ENCODE measurements at regions not wholly inside any gene's neighbourhood (a gene's known extent, or its start where the extent isn't known, plus 50 kb on each side); places are given as distances from the start of the nearest gene placed in this dataset.

DNA sequence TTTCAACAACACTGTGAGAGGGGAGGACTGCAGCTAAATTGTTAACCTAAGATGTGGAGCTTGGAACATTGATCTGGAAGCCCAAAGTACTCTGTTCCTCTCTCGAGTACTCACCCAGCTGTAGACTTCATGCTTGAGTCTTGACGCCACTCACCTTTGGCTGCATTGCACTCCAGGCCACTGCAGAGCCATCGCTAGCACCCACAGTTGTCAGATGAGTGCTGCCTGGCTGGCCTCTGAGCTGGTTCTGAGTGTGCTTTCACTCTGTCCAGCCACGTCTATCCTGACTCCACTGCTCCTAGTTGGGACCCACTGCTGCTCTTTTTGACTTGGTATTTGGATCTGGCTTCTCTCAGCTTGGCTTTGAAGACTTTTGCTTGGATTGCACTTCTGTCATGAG lies 552.1 kb downstream of the DCDC2C start:
- DNase-seq (ENCODE audit: low read depth): no peak

DNA sequence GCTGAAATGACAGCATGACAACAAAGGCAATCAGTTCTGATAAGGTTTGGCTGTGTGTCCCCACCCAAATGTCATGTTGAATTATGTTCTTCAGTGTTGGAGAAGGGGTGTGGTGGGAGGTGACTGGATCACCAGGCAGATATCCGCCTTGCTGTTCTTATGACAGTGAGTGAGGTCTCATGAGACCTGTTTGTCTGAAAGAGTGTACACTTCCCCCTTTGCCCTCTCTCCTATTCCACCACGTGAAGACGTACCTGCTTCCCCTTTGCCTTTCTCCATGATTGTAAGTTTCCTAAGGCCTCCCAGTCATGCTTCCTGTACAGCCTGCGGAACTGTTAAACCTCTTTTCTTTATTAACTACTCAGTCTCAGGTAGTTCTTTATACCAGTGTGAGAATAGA lies 553.0 kb downstream of the DCDC2C start:
- DNase-seq (ENCODE audit: low read depth): no peak

DNA sequence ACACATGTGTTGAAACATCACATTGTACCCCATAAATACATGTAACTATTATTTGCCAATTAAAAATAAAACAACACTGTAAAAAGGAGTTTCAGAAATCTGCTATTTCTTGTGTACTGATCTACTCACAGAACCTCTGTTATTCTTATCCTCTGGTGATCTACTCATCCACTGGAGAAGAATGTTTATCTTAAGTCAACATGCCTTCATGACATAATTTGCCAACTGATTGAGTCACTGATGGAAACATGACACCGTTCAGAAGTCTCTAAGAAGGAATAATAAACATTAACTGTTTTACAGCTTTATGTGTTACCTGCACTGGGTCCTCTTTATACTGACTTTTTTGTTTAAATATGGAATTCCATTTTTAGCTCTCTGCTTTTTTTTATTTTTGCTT lies 555.2 kb downstream of the DCDC2C start:
- DNase-seq (ENCODE audit: low read depth): no peak

DNA sequence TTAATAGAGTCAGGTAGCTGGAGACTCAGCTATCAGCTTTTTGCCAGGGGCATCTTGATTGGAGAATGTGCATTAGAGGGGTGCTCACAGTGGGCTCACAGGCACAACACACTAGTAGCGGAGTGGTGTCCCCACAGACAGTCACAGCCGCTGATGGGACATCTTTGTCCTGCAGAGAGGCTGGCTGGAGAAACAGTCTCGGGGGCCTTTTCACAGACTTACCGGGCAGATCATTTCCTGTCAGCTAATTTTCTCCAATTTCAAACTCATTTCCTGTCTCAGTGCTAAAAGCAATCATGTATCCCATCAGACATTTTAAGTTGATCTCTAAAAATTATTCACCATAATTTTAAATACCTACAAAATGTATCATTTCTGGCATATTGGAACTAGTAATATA lies 562.6 kb downstream of the DCDC2C start:
- no peak for DNase-seq (ENCODE audit: low read depth)

DNA sequence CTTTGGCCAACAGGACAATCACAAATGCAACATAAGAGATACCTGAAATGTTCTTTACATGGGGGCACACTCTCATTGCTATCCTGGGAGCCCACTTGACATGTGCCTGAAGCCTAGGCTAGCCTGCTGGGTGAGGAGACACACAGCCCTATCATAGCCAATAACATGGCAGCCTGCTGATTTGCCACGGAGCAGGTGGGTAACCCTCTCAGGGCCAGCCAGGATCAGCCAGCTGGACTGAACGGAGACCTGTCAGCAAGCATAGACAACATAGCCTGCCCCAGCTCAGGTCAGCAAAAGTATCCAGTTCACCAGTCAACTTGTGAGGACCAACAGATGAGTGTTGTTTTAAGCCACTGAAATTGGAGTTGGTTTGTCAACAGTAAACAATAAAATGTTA lies 566.5 kb downstream of the DCDC2C start:
- no peak for DNase-seq (ENCODE audit: low read depth)

DNA sequence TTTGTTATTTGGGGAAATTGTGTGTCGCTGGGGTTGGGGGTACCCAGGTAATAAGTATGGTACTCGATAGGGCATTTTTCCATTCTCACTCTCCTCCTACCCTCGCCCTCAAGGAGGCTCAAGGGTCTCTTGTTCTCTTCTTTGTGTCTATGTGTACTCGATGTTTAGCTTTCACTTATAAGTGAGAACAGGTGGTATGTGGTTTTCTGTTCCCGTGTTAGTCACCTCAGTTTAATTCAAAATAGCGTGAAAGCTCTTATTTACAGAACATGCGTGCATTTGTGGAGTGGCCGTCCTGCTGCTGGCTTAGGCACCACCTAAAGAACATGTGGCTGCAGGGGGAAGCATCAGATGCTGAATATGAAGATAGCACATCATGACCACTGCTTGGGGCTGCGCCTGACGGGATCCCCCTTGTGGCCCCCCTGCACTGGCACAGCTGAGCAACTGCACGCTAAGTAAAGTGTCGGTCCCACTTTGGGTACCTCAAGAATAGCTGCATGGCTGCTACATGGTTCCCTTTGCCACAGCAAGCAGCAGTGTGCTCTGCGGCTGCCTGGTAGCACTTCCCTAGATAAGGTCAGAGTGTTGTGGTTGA lies 569.0 kb downstream of the DCDC2C start:
- DNase-seq (ENCODE audit: low read depth): no peak

DNA sequence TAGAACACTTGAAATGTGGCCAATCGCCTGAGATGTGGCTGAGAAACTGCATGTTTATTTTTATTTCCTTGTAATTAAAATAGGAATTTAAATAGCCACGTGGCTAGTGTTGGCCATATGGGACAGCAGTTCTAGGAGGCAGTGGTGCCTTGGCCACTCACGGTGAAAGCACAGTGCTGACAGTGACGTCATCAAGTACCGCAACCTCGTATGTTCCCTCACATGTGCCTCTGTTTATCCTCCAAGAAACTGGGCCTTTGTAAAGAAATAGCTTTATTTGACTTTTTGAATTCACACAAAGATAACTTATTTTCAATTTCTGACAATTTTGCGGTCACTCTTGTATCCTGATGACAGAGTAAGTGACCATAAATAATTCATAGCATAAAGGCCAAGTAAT lies 575.0 kb downstream of the DCDC2C start:
- no peak for DNase-seq (ENCODE audit: low read depth)

DNA sequence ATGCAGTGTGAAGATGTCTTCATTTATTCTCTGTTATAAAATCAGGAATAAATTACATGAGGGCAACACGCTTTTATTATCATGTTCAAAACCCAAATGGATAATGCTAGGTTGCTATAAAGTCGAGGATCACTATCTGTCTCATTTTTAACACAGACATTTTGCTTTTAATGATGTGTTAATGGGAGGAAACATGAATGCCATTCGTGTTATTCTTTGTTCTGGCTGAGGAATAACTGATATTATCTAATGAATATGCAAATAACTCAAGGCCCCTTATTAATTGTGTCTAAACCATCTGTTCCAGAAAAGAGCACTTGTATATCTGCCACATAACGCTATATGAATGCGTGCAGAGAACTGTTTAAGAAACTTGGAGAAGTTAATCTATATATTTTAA lies 576.1 kb downstream of the DCDC2C start:
- no peak for DNase-seq (ENCODE audit: low read depth)

DNA sequence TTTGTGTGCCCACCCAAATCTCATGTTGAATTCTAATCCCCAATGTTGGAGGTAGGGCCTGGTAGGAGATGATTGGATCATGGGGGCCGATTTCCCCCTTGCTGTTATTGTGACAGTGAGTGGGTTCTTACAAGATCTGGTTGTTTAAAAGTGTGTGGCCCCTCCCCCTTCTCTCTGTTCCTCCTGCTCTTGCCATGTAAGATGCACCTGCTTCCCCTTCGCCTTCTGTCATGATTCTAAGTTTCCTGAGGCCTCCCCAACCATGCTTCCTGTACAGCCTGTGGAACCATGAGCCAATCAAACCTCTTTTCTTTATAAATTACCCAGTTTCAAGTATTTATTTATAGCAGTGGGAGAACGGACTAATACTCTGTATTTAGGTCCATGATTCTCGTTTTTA lies 588.1 kb downstream of the DCDC2C start:
- DNase-seq (ENCODE audit: low read depth): no peak

DNA sequence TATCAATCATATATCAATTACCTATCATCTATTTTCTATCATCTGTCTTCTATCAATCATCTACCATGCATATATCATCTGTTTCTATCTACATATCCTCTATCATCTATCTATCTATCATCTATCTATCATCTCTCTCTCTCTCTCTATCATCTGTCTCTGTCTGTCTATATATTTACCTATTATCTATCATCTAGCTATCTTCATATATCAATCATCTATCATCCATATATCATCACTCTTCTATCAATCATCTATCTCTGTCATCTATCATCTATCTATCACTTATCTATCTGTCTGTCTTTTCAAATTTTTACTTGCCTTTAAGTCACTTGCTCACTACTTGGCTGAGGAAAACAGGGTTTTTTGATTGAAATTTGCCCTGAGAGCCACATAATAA lies 592.3 kb downstream of the DCDC2C start:
- DNase-seq (ENCODE audit: low read depth): no peak

DNA sequence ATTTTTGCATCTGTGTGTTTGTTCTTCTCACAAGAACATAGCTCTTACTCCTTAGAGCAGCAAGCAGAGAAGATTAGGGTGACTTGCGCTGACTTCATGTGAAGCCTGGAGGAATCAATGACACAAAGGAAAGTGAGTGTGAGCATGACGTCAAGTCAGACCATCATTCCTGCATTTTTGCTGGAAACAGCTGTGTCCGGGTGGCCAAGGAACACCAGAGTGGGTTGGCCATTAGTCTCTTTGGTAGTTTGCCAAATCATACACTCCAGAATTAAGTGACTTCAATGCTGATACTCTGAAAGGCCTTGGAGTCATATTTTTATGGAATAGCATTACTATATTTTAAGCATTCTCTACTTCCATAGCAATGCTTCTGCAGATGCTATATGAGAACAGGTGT lies 597.2 kb downstream of the DCDC2C start:
- no peak for DNase-seq (ENCODE audit: low read depth)

DNA sequence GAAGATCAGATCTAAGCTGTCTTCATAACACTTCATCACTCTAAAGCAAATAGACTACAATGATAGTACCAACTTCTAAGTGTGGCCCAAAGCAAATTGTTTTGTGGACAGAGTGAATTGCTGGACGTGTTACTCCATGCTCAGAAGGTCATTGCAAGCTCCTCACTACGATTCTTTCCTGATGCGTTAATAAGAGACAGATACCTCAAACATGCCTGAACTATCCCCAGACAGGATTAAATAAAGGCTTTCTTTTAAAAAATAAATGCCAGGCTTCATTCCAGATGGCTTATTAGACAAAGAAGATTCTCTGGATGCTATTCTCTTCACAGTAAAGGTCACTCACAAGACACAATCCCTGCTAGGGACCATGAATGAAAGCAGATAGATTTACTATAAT lies 621.2 kb downstream of the DCDC2C start:
- no peak for DNase-seq (ENCODE audit: low read depth)

DNA sequence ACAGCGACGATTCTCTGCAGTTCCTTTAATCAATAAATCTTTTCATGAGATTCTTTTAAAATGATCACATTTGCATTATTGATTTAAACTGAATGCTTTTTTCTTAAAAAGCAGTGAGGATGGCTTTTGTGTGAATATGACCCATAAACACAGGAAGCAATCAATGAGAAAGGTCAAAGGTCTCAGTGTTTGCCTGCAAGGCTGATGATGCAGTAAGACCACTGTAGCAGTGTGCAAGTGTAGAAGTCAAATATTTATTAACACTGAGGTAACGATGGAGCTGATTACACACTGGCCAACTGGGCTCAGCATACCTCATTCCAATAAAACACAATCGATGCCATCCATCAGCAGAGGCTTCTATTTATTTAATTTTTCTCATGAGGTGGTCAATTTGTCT lies 633.5 kb downstream of the DCDC2C start:
- no peak for DNase-seq (ENCODE audit: low read depth)

DNA sequence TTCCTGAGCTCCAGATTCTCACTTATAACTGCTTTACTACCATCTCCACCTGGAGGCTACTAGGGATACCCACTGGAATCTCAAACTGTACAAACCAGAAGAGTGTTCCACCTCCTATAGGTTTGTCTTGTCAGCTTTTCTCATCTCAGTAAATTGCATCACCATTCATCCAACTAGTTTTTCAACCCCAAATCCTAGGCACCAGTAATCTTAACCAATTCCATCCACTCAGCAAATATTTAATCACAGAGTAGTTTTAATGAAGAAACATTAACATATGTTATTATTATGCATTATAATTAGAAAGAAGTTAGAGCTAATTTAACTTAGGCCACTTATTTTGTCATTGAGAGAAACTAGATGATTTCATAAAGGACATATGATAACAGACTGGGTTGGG lies 635.0 kb downstream of the DCDC2C start:
- DNase-seq (ENCODE audit: low read depth): no peak

DNA sequence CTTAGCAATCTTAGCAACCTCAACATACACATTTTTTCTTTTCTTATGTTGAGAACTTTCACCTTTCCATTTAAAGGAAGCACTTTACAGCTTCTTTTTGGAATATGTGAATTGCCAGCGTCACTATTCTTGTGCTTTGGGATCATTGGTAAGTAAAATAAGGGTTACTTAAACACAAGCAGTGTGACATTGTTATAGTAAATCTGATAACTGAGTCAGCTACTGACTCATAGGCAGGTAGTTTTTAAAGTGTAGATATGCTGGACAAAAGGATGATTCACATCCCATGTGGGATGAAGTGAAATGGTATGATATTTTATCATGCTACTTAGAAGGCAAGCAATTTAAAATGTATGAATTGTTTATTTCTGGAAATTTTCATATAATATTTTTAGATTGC lies 637.2 kb downstream of the DCDC2C start:
- no peak for DNase-seq (ENCODE audit: low read depth)

DNA sequence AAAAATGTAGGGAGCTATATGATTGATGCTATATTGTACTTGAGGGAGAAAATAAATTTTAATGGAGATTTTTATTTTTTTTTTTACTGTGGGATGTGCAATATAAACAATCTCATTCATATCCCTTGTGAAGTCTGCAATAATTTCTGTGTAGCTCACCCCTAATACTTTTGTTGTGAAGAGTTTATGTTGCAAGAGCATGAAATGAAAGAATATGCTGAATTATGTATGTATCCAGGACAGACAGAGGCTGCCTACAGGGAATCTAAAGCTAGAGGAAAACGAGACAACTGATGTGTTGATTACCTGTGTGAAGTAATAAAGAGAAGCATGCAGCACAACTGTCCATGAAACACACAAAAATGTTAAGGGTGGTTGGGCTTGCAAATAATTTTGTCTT lies 643.3 kb downstream of the DCDC2C start:
- no peak for DNase-seq (ENCODE audit: low read depth)

DNA sequence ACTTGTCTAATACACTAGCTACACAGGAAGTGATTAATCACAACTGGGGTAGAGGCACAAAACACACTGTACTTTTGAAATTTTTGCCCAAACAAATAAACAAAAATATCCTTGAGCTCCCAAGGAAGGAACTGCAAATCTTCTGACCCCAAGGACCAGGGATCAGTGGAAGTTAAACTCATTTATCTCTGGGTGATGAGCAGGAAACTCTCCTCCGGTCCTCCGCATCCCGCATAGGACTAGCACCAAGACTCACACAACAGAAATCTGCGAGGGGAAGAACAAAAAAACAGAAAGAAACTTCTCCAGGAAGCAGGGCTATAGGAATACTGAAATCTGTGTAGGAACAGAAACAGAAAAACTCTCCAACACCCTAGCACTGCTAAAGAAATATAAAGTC lies 650.3 kb downstream of the DCDC2C start:
- DNase-seq (ENCODE audit: low read depth): no peak

DNA sequence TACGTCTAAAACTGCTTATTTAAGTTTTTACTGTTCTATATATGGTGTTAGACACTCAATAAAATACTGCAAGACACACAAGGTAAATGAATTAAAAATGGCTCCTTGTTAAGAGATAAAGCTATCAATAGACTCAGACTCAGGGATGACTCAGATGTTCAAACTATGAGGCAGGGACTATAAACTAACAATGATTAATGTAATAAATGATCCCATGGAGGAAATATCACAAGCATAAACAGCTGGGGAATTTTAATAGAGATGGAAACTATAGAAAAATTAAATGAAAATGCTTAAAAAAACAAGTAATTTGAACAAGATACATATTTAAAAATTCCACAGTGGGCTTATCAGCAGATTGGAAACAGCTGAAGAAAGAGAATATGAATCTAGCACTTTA lies 650.8 kb downstream of the DCDC2C start:
- no peak for DNase-seq (ENCODE audit: low read depth)

DNA sequence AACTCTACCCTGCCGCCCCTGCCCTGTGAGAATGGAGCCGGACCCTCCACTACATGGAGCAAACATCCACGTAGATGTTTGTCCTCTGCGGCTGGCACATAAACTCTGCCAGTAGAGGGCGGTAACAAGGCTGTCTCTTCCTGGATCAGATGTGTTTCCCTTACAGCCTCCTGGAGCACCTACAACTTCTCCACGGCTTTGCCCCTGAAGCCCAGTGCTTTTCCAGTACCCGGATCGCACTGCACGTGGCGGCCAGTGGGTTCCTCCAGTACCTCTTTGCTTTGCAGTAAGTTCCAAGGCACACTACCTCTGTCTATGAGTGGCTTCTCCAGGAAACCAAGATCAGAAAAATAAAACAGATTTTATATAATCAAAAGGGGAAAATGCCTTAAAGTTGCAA lies 651.3 kb downstream of the DCDC2C start:
- DNase-seq (ENCODE audit: low read depth): no peak

DNA sequence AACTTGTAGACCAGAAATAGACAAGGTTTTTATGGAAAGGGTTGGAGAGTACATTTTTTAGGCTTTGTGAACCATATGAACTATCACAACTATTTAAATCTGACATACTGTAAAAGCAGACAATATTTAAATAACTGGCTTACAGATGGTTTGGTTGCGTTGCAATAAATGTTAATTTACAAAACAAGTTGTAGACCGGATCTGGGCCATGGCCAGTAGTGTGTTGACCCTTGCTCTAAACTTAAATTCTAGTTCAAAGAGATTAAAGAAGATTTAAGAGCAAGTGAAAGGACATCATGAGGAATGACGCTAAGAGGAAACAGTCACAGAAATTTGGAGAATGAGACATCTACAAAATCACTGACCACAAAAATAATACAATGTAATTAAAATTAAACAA lies 652.7 kb downstream of the DCDC2C start:
- DNase-seq (ENCODE audit: low read depth): no peak

DNA sequence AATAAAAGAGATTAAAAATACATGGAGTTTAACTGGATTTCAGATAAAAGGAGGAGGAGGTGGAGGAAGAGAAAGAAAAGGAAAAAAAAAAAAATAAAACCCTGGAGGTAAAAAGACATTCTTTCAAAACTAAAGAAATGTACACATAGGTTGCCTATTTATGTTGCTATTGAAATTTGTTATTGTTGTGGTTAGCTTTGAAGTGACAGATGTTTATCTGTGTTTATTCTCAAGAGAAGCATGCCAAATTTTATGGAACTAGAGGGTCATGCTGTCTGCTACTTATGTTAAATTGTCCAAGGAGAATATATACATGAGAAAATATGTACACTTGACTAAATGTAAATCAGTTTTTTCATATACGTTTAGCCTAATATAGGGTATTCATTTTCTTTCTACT lies 653.2 kb downstream of the DCDC2C start:
- DNase-seq (ENCODE audit: low read depth): no peak

DNA sequence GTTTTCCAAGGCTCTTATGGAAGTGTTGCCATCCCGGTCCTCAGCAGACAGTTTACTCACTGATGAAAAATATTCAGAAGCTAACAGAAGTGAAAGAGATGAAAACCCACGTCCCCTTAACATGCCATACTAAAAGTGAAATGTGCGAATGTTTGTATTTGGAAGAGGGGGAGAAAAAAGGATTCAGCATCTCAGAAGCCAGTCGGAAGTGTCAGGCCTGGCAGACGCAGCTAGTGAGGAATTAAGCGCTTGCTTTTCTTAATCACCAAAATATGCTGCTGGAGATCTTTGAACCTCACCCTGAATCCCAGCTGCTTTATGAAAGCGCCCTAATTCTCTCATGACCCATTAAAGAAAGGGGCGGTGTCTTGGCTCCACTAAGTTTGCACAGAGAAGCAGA lies 653.7 kb downstream of the DCDC2C start:
- DNase-seq (ENCODE audit: low read depth): no peak

DNA sequence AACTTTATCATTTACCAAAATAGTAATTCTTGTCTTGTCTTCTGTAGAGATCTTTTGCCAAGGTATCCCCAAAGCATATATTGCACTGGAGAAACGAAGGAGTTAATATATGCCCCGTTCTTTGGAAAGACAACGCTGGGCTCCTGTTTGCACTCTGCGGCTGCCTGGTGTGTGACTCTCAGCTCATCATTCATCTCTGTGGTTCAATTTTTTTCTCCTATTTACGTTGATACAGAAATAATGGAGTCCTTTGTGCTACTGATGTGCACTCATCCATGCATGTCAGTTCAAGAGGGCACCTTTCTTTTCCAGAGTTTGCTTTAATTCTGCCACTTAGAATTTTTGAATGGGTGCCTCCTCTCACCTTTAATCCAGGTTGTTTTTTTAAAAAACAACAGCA lies 655.5 kb downstream of the DCDC2C start:
- no peak for DNase-seq (ENCODE audit: low read depth)

DNA sequence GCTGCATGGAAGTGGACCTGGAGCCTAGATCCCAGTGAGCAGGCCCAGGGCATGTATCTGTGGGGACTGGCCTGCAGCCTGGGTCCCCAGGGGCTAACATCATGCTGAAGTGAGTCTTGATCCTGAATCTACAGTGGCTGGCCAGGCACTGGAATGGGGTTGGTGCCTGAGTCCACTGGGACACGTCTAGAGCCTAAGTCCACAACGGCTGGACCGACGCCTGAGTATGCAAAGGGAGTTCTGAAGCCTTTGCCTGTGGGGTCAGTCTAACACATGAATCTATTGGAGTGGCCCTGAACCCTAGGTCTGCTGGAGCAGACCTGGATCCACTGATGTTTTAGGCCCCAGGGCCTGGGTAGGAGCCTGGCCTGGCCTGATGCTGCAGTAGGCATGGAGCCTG lies 665.5 kb downstream of the DCDC2C start:
- no peak for DNase-seq (ENCODE audit: low read depth)

DNA sequence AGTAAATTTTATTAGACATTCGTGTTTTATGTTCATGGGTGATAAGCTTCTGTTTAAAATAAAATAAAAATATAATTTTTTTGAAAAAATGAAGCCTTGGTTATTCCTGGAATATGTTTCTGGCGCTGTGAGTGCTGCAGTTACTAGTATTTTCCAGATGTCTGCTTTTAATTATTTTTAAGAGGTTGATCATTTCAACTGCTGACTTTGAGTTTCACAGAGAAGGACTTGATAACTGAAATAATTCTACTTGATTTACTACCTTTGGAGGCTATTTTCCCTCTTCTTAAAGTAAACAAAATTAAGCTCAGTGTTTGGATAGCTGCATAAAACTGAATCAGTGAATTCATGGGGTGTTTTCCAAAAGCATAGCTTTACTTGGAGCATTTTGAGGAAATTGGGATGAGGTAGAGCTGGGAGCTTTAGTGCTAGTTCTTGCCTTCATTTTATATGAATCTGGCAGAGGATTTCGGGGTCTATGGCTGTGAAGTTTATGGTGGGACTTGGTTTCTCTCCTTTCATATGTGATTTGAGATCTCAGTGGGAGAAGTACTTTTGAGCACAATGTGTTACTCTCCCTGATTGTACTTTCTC lies 666.5 kb downstream of the DCDC2C start:
- DNase-seq (ENCODE audit: low read depth): no peak
